Activated B cell treated with CpG ODN at 0.5 μM for 24 hours (primary cell): ENCODE measurements at regions not wholly inside any gene's neighbourhood (a gene's known extent, or its start where the extent isn't known, plus 50 kb on each side); places are given as distances from the start of the nearest gene placed in this dataset.

Experiments used
- ATAC-seq: fragments of 200-7000 bp; cut with Tn5 transposase; one replicate; pipeline ENCODE4 v1.10.0; 2021; ENCODE audit warnings: low read depth, mild to moderate bottlenecking, moderate library complexity
- CTCF ChIA-PET: fragments of 350-600 bp; sonication (Branson Sonifier 250); formaldehyde crosslinking; loops from one replicate; lab custom pipeline; 2021; ENCODE audit warnings: antibody characterized with exemption; lab: Charles Lee
- POLR2A ChIA-PET: fragments of 350-600 bp; sonication (Branson Sonifier 250); formaldehyde crosslinking; loops from one replicate; lab custom pipeline; 2021; ENCODE audit warnings: antibody characterized with exemption; lab: Charles Lee
- DNase-seq: peaks from one replicate; pipeline ENCODE4 v3.0.0; 2022
- H3K27ac Mint-ChIP-seq: one replicate; pipeline ENCODE4 v1.8.0; 2020; ENCODE audit warnings: mixed read lengths
- H3K27me3 Mint-ChIP-seq: one replicate; pipeline ENCODE4 v1.8.0; 2021; ENCODE audit warnings: mixed read lengths
- H3K36me3 Mint-ChIP-seq: one replicate; pipeline ENCODE4 v1.8.0; 2021; ENCODE audit warnings: low read depth, mixed read lengths
- H3K4me1 Mint-ChIP-seq: one replicate; pipeline ENCODE4 v1.8.0; 2021; ENCODE audit warnings: mixed read lengths
- H3K4me3 Mint-ChIP-seq: one replicate; pipeline ENCODE4 v1.8.0; 2020; ENCODE audit warnings: mild to moderate bottlenecking, mixed read lengths
- H3K9me3 Mint-ChIP-seq: one replicate; pipeline ENCODE4 v1.8.0; 2020; ENCODE audit warnings: mixed read lengths
- intact Hi-C: fragments of 100-400 bp; cut with micrococcal nuclease; formaldehyde crosslinking; loops from one replicate; pipeline ENCODE4 v1.15.1; 2024
- TF ChIP-seq, protein P1 (sequence below): fragments of 200-600 bp; IDR thresholded peaks from one replicate; pipeline ENCODE4 v1.8.0; 2022; ENCODE audit warnings: antibody characterized with exemption, mild to moderate bottlenecking

DNA sequence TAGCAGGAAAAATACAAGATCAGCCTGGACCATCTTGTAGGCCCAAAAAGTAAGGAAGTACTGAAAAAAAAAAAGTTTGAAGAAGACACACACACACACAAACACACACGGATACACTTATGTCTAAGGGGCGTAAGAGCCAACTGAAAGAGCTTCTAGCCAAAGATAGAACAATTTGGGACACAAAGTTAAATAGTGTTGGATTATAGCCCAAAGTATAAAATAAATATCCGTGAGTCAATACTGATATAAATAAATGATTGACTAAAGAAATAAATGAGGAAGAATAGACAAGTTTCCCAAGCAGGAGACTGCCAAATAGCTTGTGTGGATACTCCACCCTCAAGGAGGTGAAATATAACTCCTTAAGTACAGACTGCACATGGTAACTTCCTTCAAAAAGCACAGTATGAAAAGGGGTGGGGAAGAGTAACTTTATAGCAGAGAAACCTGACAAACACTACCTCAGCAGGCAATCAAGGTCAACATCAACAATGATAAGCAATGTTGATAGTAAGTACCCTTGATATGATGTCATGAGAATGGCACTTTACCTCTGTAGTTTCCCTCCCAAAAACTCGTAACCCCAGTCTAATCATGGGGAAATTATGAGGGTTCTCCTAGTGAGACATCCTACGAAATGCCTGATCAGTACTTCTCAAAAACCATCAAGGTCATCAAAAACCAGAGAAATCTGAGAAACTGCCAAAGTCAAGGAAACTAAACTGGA lies 187.3 kb upstream of the ATP11B start:
- ATAC-seq (no peak), DNase-seq (no peak)
- Mint-ChIP-seq H3K27ac (no peak overlapping the region), H3K9me3 (no peaks in the 10 kb centered on the region), H3K36me3 (no peaks in the 10 kb centered on the region), H3K27me3 (peaks cover 5% of the 10 kb centered on the region), H3K4me3 (no peak overlapping the region), H3K4me1 (no peaks in the 10 kb centered on the region)
- intact Hi-C loops = no loop called here
- POLR2A ChIA-PET = no interaction called here
- CTCF ChIA-PET = no interaction called here
- TF ChIP-seq, protein P1, sequence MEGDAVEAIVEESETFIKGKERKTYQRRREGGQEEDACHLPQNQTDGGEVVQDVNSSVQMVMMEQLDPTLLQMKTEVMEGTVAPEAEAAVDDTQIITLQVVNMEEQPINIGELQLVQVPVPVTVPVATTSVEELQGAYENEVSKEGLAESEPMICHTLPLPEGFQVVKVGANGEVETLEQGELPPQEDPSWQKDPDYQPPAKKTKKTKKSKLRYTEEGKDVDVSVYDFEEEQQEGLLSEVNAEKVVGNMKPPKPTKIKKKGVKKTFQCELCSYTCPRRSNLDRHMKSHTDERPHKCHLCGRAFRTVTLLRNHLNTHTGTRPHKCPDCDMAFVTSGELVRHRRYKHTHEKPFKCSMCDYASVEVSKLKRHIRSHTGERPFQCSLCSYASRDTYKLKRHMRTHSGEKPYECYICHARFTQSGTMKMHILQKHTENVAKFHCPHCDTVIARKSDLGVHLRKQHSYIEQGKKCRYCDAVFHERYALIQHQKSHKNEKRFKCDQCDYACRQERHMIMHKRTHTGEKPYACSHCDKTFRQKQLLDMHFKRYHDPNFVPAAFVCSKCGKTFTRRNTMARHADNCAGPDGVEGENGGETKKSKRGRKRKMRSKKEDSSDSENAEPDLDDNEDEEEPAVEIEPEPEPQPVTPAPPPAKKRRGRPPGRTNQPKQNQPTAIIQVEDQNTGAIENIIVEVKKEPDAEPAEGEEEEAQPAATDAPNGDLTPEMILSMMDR = no peak

DNA sequence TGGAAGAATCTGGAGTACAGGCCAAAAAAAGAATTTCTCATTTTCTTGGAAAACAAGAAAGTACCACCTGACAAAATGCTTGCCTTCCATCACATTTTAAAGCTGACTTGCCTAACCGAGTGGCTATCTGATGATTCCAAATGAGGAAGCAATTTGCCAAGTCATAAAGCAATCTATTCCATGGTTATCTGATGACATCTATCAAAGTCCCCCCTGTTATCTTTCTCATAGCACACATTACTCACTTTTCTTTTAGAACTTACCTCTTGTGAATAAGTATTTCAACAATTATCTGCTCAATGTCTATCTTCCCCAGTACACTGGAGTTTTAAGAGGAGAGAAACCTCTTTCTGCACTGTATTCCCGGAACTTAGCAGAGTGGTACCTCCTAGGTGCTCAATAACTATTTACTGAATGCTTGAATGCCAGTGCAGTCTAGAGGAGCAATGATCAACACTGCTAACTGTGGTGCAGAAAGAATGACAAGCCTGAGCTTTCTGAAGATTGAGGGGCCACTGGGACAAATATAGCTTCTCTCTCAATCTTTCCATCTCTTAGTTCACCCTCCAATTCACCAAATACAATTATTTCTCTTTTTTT lies 186.3 kb upstream of the ATP11B start:
- intact Hi-C loops = no loop called here
- POLR2A ChIA-PET = no interaction called here
- H3K27ac Mint-ChIP-seq = no peak overlapping the region
- no peaks in the 10 kb centered on the region for H3K9me3 Mint-ChIP-seq
- H3K36me3 Mint-ChIP-seq = no peaks in the 10 kb centered on the region
- peaks cover 5% of the 10 kb centered on the region for H3K27me3 Mint-ChIP-seq
- no peak overlapping the region for H3K4me3 Mint-ChIP-seq
- TF ChIP-seq, protein P1 = no peak
- CTCF ChIA-PET = no interaction called here
- no peaks in the 10 kb centered on the region for H3K4me1 Mint-ChIP-seq
- DNase-seq = no peak
- ATAC-seq = no peak

DNA sequence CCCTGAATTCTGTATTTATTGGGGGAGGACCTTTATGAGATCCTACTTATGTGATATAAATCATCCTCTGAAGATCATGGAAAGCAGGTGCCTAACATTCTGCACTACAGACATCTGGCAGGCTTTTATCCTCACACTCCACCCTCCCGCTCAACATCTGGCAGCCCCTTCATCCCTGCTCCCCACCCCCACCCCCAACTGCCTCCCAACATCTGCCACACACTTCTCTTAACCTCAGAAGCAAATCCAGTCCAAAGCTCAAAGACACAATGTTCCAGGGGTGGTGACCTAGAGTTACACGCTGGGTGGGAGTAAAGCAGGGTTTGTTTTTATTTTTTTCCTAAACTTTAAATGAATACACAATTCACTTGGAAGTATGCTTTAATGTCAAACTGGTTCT lies 184.5 kb upstream of the ATP11B start:
- TF ChIP-seq, protein P1 = no peak
- ChIA-PET POLR2A (no interaction called here), CTCF (no interaction called here)
- DNase-seq = no peak
- intact Hi-C loops = no loop called here
- no peak overlapping the region for H3K4me3 Mint-ChIP-seq
- no peak overlapping the region for H3K27ac Mint-ChIP-seq
- peaks cover 5% of the 10 kb centered on the region for H3K27me3 Mint-ChIP-seq
- ATAC-seq = no peak
- H3K4me1 Mint-ChIP-seq = no peaks in the 10 kb centered on the region
- no peaks in the 10 kb centered on the region for H3K9me3 Mint-ChIP-seq
- no peaks in the 10 kb centered on the region for H3K36me3 Mint-ChIP-seq

DNA sequence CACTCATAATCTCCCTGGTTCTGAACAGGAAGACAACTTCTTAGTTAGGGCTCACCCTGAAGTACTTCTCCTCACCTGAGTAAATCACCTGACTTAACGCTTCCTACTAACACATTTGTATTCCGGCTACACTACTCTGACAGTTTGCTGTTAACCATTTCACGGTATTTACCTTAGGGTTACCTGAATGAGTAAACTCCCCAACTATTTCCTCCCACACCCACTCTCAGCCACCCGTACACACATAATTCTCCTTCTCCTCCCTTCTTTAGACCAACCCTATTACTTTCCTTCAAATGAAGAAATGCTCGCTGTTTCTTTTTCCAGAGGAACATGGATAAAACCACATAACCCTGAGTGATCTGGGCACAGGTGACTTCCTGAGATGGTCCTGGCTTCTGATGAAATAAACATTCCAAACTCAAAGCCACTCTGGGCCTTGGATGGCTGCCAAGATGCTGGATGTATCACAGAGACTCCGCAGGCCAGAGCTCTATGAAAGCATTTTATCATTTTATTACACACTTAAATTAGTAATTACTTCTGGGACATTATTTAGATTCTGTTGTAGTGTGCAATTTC lies 183.6 kb upstream of the ATP11B start:
- ATAC-seq (no peak), DNase-seq (no peak)
- ChIA-PET CTCF (no interaction called here), POLR2A (no interaction called here)
- Mint-ChIP-seq H3K36me3 (no peaks in the 10 kb centered on the region), H3K4me1 (no peaks in the 10 kb centered on the region), H3K27me3 (peaks cover 5% of the 10 kb centered on the region), H3K4me3 (no peak overlapping the region), H3K27ac (no peak overlapping the region), H3K9me3 (no peaks in the 10 kb centered on the region)
- intact Hi-C loops = no loop called here
- TF ChIP-seq, protein P1 = no peak

DNA sequence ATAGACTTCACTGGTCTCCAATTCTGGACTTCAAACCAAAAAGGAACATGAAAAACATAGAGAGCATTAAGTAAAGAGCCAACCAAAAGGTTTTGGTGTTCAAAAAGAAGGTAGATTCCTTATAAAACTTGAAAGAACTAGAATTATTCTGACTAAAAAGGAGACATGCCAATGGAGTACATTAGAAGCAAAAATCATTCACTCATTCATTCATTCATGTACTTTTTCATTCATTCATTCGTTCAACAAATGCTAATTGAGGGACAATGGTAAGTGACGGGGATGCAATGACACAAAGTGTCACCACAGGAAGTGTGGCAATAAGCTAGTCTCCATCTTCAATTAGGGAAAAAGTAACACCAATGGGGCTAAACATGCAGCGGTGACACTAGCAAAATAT lies 181.0 kb upstream of the ATP11B start:
- CTCF ChIA-PET = no interaction called here
- POLR2A ChIA-PET = no interaction called here
- intact Hi-C loops = no loop called here
- Mint-ChIP-seq H3K27me3 (peaks cover 8% of the 10 kb centered on the region), H3K36me3 (no peaks in the 10 kb centered on the region), H3K4me3 (no peak overlapping the region), H3K4me1 (no peaks in the 10 kb centered on the region), H3K27ac (no peak overlapping the region), H3K9me3 (no peaks in the 10 kb centered on the region)
- ATAC-seq (no peak), DNase-seq (no peak)
- TF ChIP-seq, protein P1 = no peak
